A673 (cell line): ENCODE measurements at regions not wholly inside any gene's neighbourhood (a gene's known extent, or its start where the extent isn't known, plus 50 kb on each side); places are given as distances from the start of the nearest gene placed in this dataset.

Experiments used
- BruUV-seq: library from RNA; stranded (reverse); fragments of 400-500 nt; replicated peaks from 2 replicates; lab custom pipeline; 2021; lab: Mats Ljungman, UMichigan
- CTCF ChIA-PET: fragments of 300-600 bp; sonication (Branson Sonifier 250); formaldehyde crosslinking; loops from one replicate; lab custom pipeline; 2022; ENCODE audit warnings: antibody characterized with exemption; lab: Charles Lee
- POLR2A ChIA-PET: fragments of 300-600 bp; sonication (Branson Sonifier 250); formaldehyde crosslinking; loops from one replicate; lab custom pipeline; 2022; ENCODE audit warnings: antibody characterized with exemption; ENCODE audit not compliant: low non-redundant PET; lab: Charles Lee
- DNase-seq: peaks from one replicate; pipeline ENCODE4 v3.0.0-alpha.2; 2015; ENCODE audit warnings: low spot score
- H3K27ac ChIP-seq: fragments of 200-600 bp; sonication (generic); 2 replicates; pipeline ENCODE4 v1.5.1; 2016; ENCODE audit warnings: mixed run types, low read depth, mild to moderate bottlenecking, mixed read lengths, antibody characterized with exemption, low read length; ENCODE audit not compliant: poor library complexity, severe bottlenecking
- H3K27me3 ChIP-seq: fragments of 200-600 bp; sonication (generic); replicated peaks from 2 replicates; pipeline ENCODE4 v1.6.1; 2017; ENCODE audit warnings: mixed run types, low read depth, mild to moderate bottlenecking, mixed read lengths, antibody characterized with exemption, low read length; ENCODE audit not compliant: insufficient read depth, poor library complexity
- H3K36me3 ChIP-seq: fragments of 200-600 bp; sonication (generic); 2 replicates; pipeline ENCODE4 v1.6.1; 2016; ENCODE audit warnings: mixed run types, mild to moderate bottlenecking, mixed read lengths, antibody characterized with exemption, low read length; ENCODE audit not compliant: insufficient read depth, poor library complexity, severe bottlenecking
- H3K4me1 ChIP-seq: fragments of 200-600 bp; sonication (generic); 2 replicates; pipeline ENCODE4 v1.6.1; 2017; ENCODE audit warnings: mixed run types, mild to moderate bottlenecking, mixed read lengths, antibody characterized with exemption, low read length; ENCODE audit not compliant: insufficient read depth, poor library complexity, severe bottlenecking
- H3K4me3 ChIP-seq: fragments of 200-600 bp; sonication (generic); 2 replicates; pipeline ENCODE4 v1.5.1; 2016; ENCODE audit warnings: low read depth, mixed run types, mild to moderate bottlenecking, mixed read lengths, low read length; ENCODE audit not compliant: poor library complexity, severe bottlenecking
- H3K9me3 ChIP-seq: fragments of 200-600 bp; sonication (generic); 2 replicates; pipeline ENCODE4 v1.6.1; 2016; ENCODE audit warnings: mixed run types, low read depth, mild to moderate bottlenecking, mixed read lengths, antibody characterized with exemption, low read length; ENCODE audit not compliant: poor library complexity, severe bottlenecking
- EZH2 ChIP-seq: fragments of 200-600 bp; sonication (generic); IDR thresholded peaks from 2 replicates; pipeline ENCODE4 v1.6.1; 2017; ENCODE audit warnings: borderline replicate concordance, low read depth, mild to moderate bottlenecking, mixed read lengths, antibody characterized with exemption, low read length; ENCODE audit not compliant: poor library complexity, severe bottlenecking
- intact Hi-C: fragments of 100-400 bp; cut with micrococcal nuclease; formaldehyde crosslinking; loops from one replicate; pipeline ENCODE4 v1.10.0; 2022; ENCODE audit not compliant: unreplicated experiment
- TF ChIP-seq, protein P1 (sequence below): fragments of 300-800, 200-600 bp; sonication (generic); conservative IDR thresholded peaks from 2 replicates; pipeline ENCODE4 v1.5.1; 2017; ENCODE audit warnings: low read depth, mild to moderate bottlenecking, antibody characterized with exemption, low read length, moderate library complexity, mixed read lengths

DNA sequence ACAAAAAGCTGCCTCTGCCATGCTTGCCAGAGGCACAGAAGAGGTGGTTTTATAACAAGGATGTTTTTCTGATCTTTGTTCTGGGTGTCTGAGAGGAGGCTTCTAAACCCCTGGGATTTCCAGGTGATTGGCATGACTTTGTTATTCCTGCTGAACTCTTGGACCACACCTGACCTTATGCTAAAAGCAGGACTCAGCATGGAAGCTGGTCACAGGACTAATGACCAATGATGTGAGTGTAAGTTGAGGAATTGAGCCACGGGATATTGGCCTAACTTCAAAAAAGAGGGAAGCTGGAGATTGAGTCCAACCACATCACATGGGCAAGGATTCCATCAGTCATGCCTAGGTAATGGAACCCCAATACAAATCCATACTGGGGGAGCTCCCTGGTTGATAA is 437.9 kb downstream of the POM121L12 start:
- H3K27ac ChIP-seq: no peak overlapping the region
- H3K36me3 ChIP-seq: no peaks in the 10 kb centered on the region
- no peaks in the 10 kb centered on the region for H3K27me3 ChIP-seq
- H3K4me3 ChIP-seq: no peak overlapping the region
- POLR2A ChIA-PET: no interaction called here
- CTCF ChIA-PET: no interaction called here
- H3K4me1 ChIP-seq: no peaks in the 10 kb centered on the region
- TF ChIP-seq, protein P1, sequence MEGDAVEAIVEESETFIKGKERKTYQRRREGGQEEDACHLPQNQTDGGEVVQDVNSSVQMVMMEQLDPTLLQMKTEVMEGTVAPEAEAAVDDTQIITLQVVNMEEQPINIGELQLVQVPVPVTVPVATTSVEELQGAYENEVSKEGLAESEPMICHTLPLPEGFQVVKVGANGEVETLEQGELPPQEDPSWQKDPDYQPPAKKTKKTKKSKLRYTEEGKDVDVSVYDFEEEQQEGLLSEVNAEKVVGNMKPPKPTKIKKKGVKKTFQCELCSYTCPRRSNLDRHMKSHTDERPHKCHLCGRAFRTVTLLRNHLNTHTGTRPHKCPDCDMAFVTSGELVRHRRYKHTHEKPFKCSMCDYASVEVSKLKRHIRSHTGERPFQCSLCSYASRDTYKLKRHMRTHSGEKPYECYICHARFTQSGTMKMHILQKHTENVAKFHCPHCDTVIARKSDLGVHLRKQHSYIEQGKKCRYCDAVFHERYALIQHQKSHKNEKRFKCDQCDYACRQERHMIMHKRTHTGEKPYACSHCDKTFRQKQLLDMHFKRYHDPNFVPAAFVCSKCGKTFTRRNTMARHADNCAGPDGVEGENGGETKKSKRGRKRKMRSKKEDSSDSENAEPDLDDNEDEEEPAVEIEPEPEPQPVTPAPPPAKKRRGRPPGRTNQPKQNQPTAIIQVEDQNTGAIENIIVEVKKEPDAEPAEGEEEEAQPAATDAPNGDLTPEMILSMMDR: no peak
- TF ChIP-seq EZH2: no peak
- peaks cover 51% of the 10 kb centered on the region for H3K9me3 ChIP-seq
- no TSS peak for BruUV-seq
- intact Hi-C loops: no loop called here
- no peak for DNase-seq

DNA sequence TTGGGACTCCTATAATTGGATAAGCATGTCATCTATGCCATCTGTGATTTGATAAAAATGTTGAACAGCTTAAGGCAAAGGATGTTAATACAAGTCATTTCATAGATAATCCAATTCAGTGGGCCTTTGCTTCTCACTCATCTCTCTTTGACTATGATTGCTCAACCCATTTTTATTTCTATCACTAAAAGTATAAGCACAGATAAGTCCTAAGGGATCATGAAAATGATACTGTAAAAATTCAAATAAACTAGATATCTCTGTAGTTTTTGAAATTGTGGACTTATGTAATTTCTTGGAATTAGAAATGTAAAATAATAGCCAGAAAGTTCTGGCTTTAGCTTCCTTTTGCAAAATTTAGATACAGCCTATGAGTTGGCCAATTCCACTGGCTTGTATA is 440.3 kb downstream of the POM121L12 start:
- CTCF ChIA-PET: no interaction called here
- no peak for DNase-seq
- H3K27me3 ChIP-seq: no peaks in the 10 kb centered on the region
- intact Hi-C loops: no loop called here
- TF ChIP-seq, protein P1: no peak
- no peak for TF ChIP-seq EZH2
- H3K27ac ChIP-seq: no peak overlapping the region
- no TSS peak for BruUV-seq
- no peak overlapping the region for H3K4me3 ChIP-seq
- POLR2A ChIA-PET: no interaction called here
- no peaks in the 10 kb centered on the region for H3K4me1 ChIP-seq
- H3K9me3 ChIP-seq: peaks cover 43% of the 10 kb centered on the region
- H3K36me3 ChIP-seq: no peaks in the 10 kb centered on the region

DNA sequence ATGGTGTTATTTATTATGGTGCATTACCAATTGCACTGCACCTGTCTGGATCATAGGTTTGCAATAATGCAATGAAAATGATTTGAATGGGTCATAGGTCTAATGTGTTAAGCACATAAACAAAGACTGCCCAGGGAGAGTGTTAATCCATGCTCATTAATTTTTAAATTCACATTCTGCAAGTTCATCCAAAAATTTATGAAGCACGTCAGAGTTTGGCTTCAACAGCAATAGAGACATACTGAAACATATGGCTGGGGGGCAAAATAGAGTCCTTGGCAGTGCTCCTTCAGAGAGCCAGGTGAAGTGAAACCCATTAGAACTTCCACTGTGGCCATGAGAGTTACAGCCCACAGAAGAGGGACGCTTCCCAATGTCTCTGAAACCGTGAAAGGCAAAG is 441.1 kb downstream of the POM121L12 start:
- intact Hi-C loops: no loop called here
- POLR2A ChIA-PET: no interaction called here

More for the DNA sequence above, 441.1 kb downstream of the POM121L12 start:
- H3K4me3 ChIP-seq: no peak overlapping the region
- CTCF ChIA-PET: no interaction called here
- TF ChIP-seq EZH2: no peak
- TF ChIP-seq, protein P1: no peak
- no peak overlapping the region for H3K27ac ChIP-seq
- no peaks in the 10 kb centered on the region for H3K36me3 ChIP-seq
- no peaks in the 10 kb centered on the region for H3K27me3 ChIP-seq
- no peaks in the 10 kb centered on the region for H3K4me1 ChIP-seq
- DNase-seq: no peak
- peaks cover 39% of the 10 kb centered on the region for H3K9me3 ChIP-seq
- no TSS peak for BruUV-seq
